GM12891 (cell line): ENCODE measurements at regions not wholly inside any gene's neighbourhood (a gene's known extent, or its start where the extent isn't known, plus 50 kb on each side); places are given as distances from the start of the nearest gene placed in this dataset.

Source experiments
- POLR2A ChIP-seq: IDR thresholded peaks from 2 replicates; pipeline ENCODE4 v1.6.1; 2011; ENCODE audit warnings: low read depth, low read length, control low read depth
- POLR2AphosphoS5 ChIP-seq: IDR thresholded peaks from 2 replicates; pipeline ENCODE4 v1.6.1; 2011; ENCODE audit warnings: low read depth, low read length, control low read depth
- SPI1 ChIP-seq: IDR thresholded peaks from 2 replicates; pipeline ENCODE4 v1.6.1; 2011; ENCODE audit warnings: low read depth, low read length, control low read depth
- TAF1 ChIP-seq: IDR thresholded peaks from 2 replicates; pipeline ENCODE4 v1.6.1; 2011; ENCODE audit warnings: low read depth, low read length, control low read depth

- TF ChIP-seq POLR2A (no peak), SPI1 (no peak), POLR2AphosphoS5 (no peak), TAF1 (no peak)
Observed at GRCh38 chr7:45454771-45455170, 119.4 kb upstream of the ADCY1 start.
